Gastroesophageal sphincter (tissue), 4 donors: ENCODE measurements at regions not wholly inside any gene's neighbourhood (a gene's known extent, or its start where the extent isn't known, plus 50 kb on each side); places are given as distances from the start of the nearest gene placed in this dataset.

Experiments
- ATAC-seq: fragments of 150-250 bp; one replicate; pipeline ENCODE4 v1.9.1; 2016; ENCODE audit warnings: mild to moderate bottlenecking, moderate library complexity
- H3K27ac ChIP-seq, 4 donors: fragments of 200-600 bp; sonication (generic) in 3 of 4; 1 replicate in 3 of 4; 2 replicates in 1 of 4; pipeline ENCODE4 v1.5.1; 2016 to 2019
- H3K27me3 ChIP-seq: fragments of 200-600 bp; sonication (generic); one replicate; pipeline ENCODE4 v1.5.1; 2019
- H3K36me3 ChIP-seq, 2 donors: fragments of 200-600 bp; sonication (generic); one replicate each; pipeline ENCODE4 v1.5.1; 2019; ENCODE audit warnings: control low read depth in 1 of 2
- H3K4me1 ChIP-seq, 3 donors: fragments of 200-600 bp; sonication (generic); 1 replicate in 2 of 3; 2 replicates in 1 of 3; pipeline ENCODE4 v1.5.1; 2016 to 2019; ENCODE audit warnings: control low read depth in 2 of 3
- H3K4me3 ChIP-seq, 2 donors: fragments of 200-600 bp; sonication (generic); one replicate each; pipeline ENCODE4 v1.5.1; 2019; ENCODE audit warnings: mild to moderate bottlenecking in 1 of 2, moderate library complexity in 1 of 2
- H3K9me3 ChIP-seq, 3 donors: fragments of 200-600 bp; sonication (generic); one replicate each; pipeline ENCODE4 v1.5.1; 2017 to 2019; ENCODE audit warnings: control low read depth in 2 of 3
- CTCF ChIP-seq, 4 experiments: fragments of 200-600 bp in 2 of 4; fragments of 450-650 bp in 2 of 4; sonication (generic) in 1 of 4; IDR thresholded peaks; one replicate each; pipeline ENCODE4 v1.5.1; 2017 to 2019; ENCODE audit warnings: antibody characterized with exemption in 4 of 4, mild to moderate bottlenecking in 2 of 4, moderate library complexity in 2 of 4
- EP300 ChIP-seq: sonication (generic); formaldehyde crosslinking; IDR thresholded peaks from one replicate; pipeline ENCODE4 v1.6.1; 2017; ENCODE audit warnings: antibody characterized with exemption, mild to moderate bottlenecking
- POLR2A ChIP-seq, 2 donors: fragments of 450-650 bp; IDR thresholded peaks; one replicate each; pipeline ENCODE4 v1.6.1; 2017; ENCODE audit warnings: antibody characterized with exemption in 2 of 2, mild to moderate bottlenecking in 2 of 2, moderate library complexity in 1 of 2
- POLR2AphosphoS5 ChIP-seq: sonication (generic); formaldehyde crosslinking; IDR thresholded peaks from one replicate; pipeline ENCODE4 v1.6.1; 2017; ENCODE audit warnings: antibody characterized with exemption
- WGBS, 2 donors: methylation state at CpG; one replicate each; pipeline ENCODE4 v1.1.5; 2018; ENCODE audit warnings: low coverage in 1 of 2; 5-methylcytosine and 5-hydroxymethylcytosine counted together

GRCh38 chr11:104328512-104328907 is 164.6 kb upstream of the PDGFD start:
- Histone ChIP-seq H3K4me1 (no peaks in the 10 kb centered on the region), H3K36me3 (no peaks in the 10 kb centered on the region), H3K27ac (no peak overlapping the region), H3K9me3 (no peaks in the 10 kb centered on the region), H3K4me3 (no peak overlapping the region), H3K27me3 (no peaks in the 10 kb centered on the region)
- 33 to 40% methylated on average over 4 of the region's 4 CpGs for whole genome bisulfite sequencing, 2 donors
- TF ChIP-seq EP300 = no peak
- no peak for TF ChIP-seq CTCF (IDR thresholded peaks at IDR 0.05)
- no peak for TF ChIP-seq POLR2A (IDR thresholded peaks at IDR 0.05)
- TF ChIP-seq POLR2AphosphoS5 = no peak
- ATAC-seq = no peak

- 30 to 45% methylated on average over 6 of the region's 6 CpGs for WGBS, 2 donors
- TF ChIP-seq POLR2A (IDR thresholded peaks at IDR 0.05) = no peak
- no peak for TF ChIP-seq EP300
- no peak for TF ChIP-seq CTCF (IDR thresholded peaks at IDR 0.05)
- TF ChIP-seq POLR2AphosphoS5 = no peak
- no peak for ATAC-seq
Measured at GRCh38 chr11:104327861-104328511, 164.0 kb upstream of the PDGFD start.

GRCh38 chr11:104325093-104325492 is 161.1 kb upstream of the PDGFD start:
- H3K9me3 ChIP-seq = no peaks in the 10 kb centered on the region
- H3K4me3 ChIP-seq = no peak overlapping the region
- 78 to 100% methylated on average over 1 of the region's 1 CpG for whole genome bisulfite sequencing, 2 donors
- H3K36me3 ChIP-seq = no peaks in the 10 kb centered on the region
- H3K27me3 ChIP-seq = no peaks in the 10 kb centered on the region
- H3K27ac ChIP-seq = no peak overlapping the region
- no peaks in the 10 kb centered on the region for H3K4me1 ChIP-seq
- TF ChIP-seq CTCF (IDR thresholded peaks at IDR 0.05) = no peak
- no peak for TF ChIP-seq POLR2A (IDR thresholded peaks at IDR 0.05)
- TF ChIP-seq EP300 = no peak
- ATAC-seq = no peak

More at GRCh38 chr11:104327861-104328511, 164.0 kb upstream of the PDGFD start:
- H3K27ac ChIP-seq = no peak overlapping the region
- H3K27me3 ChIP-seq = no peaks in the 10 kb centered on the region
- H3K4me1 ChIP-seq = no peaks in the 10 kb centered on the region
- H3K9me3 ChIP-seq = no peaks in the 10 kb centered on the region
- no peak overlapping the region for H3K4me3 ChIP-seq
- H3K36me3 ChIP-seq = no peaks in the 10 kb centered on the region

- no peak overlapping the region for H3K27ac ChIP-seq
- no peaks in the 10 kb centered on the region for H3K27me3 ChIP-seq
- H3K4me1 ChIP-seq = no peaks in the 10 kb centered on the region
- H3K4me3 ChIP-seq = no peak overlapping the region
- WGBS, 2 donors = 100% methylated on average over 1 of the region's 1 CpG
- ATAC-seq = no peak
- TF ChIP-seq POLR2AphosphoS5 = no peak
- no peaks in the 10 kb centered on the region for H3K36me3 ChIP-seq
- no peaks in the 10 kb centered on the region for H3K9me3 ChIP-seq
Measured at GRCh38 chr11:104324276-104324675, 160.3 kb upstream of the PDGFD start.

- Histone ChIP-seq H3K9me3 (no peaks in the 10 kb centered on the region), H3K27ac (no peak overlapping the region), H3K4me3 (no peak overlapping the region), H3K4me1 (no peaks in the 10 kb centered on the region), H3K27me3 (no peaks in the 10 kb centered on the region), H3K36me3 (no peaks in the 10 kb centered on the region)
- 90 to 92% methylated on average over 2 of the region's 2 CpGs for WGBS, 2 donors
- ATAC-seq = no peak
- TF ChIP-seq POLR2AphosphoS5 = no peak
- TF ChIP-seq POLR2A (IDR thresholded peaks at IDR 0.05) = no peak
- no peak for TF ChIP-seq EP300
- TF ChIP-seq CTCF (IDR thresholded peaks at IDR 0.05) = no peak
Measured at GRCh38 chr11:104323841-104324240, 159.9 kb upstream of the PDGFD start.
